ENCODE measurements at regions not wholly inside any gene's neighbourhood (a gene's known extent, or its start where the extent isn't known, plus 50 kb on each side); places are given as distances from the start of the nearest gene placed in this dataset.

DNA sequence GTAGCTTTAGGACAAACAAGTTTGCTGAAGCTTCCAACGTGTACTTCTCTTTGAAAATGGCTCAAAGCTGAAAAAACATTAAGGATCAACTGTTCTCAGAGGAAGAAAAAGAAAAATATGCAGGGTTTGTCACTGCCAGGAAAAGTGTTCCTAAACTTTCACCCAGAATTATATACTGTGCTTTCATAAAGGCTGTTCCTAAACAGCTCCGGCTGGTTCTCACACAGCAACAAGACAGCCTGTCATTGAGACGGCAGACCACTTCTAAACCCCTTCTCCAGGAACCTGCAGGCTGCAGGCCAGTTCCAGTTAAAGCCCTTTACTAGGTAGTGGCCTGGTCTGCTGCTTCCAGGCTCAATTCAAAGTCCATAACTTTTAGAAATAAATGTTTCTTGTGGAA is 97.4 kb upstream of the SOX4 start:
- no peak for DNase-seq (ENCODE audit: low read depth, low spot score)
- Histone ChIP-seq H3K36me3 (ENCODE audit: control insufficient read depth in 1 of 2, insufficient read depth in 2 of 2, low read length in 2 of 2) (no peaks in the 10 kb centered on the region), H3K27me3 (ENCODE audit: insufficient read depth, low read length) (no peaks in the 10 kb centered on the region), H3K4me3 (replicated peaks in 1 of 2; ENCODE audit: low read depth in 1 of 2, low read length in 2 of 2) (no peak overlapping the region), H3K79me2 (ENCODE audit: insufficient read depth, low read length) (no peaks in the 10 kb centered on the region), H2AFZ (ENCODE audit: low read depth, low read length, poor library complexity, severe bottlenecking) (no peak overlapping the region), H3K4me1 (ENCODE audit: control insufficient read depth in 1 of 2, insufficient read depth in 2 of 2, low read length in 2 of 2) (no peaks in the 10 kb centered on the region), H3K4me2 (ENCODE audit: low read length) (no peak overlapping the region), H3K9me3 (ENCODE audit: control insufficient read depth in 1 of 2, insufficient read depth in 1 of 2, low read depth in 1 of 2, low read length in 2 of 2) (no peaks in the 10 kb centered on the region), H3K9ac (ENCODE audit: low read length) (no peak overlapping the region), H3K27ac (ENCODE audit: low read depth, low read length) (no peak overlapping the region), H4K20me1 (ENCODE audit: insufficient read depth) (no peaks in the 10 kb centered on the region), H3K9me2 (ENCODE audit: insufficient read depth) (no peaks in the 10 kb centered on the region)
- no TSS peak for BruUV-seq (replicated peaks)
- ChIA-PET POLR2A (no interaction called here), RAD21 (ENCODE audit: low non-redundant PET in 1 of 2, low total read pairs in 2 of 2, uncharacterized antibody in 2 of 2, unreplicated experiment in 2 of 2) (no interaction called here), CTCF (no interaction called here)
- intact Hi-C loops (cut with micrococcal nuclease): no loop called here
- no peak for ATAC-seq
- TF ChIP-seq EZH2 (IDR thresholded peaks at IDR 0.05) (no peak), ZNF274 (IDR thresholded peaks at IDR 0.05; ENCODE audit: low read depth, low read length) (no peak), TCF7L2 (IDR thresholded peaks at IDR 0.05; ENCODE audit: borderline replicate concordance, extremely low read depth, insufficient read depth, insufficient read length) (no peak), SRF (IDR thresholded peaks at IDR 0.05; ENCODE audit: low read depth) (no peak), FOSL1 (IDR thresholded peaks at IDR 0.05; ENCODE audit: low read depth) (no peak), SIN3A (IDR thresholded peaks at IDR 0.05; ENCODE audit: low read depth) (no peak), ELF1 (IDR thresholded peaks at IDR 0.05; ENCODE audit: borderline replicate concordance, low read depth) (no peak), POLR2AphosphoS5 (IDR thresholded peaks at IDR 0.05; ENCODE audit: low read depth, low read length) (no peak), EGR1 (IDR thresholded peaks at IDR 0.05; ENCODE audit: low read depth) (no peak)
- TF ChIP-seq, protein P1, sequence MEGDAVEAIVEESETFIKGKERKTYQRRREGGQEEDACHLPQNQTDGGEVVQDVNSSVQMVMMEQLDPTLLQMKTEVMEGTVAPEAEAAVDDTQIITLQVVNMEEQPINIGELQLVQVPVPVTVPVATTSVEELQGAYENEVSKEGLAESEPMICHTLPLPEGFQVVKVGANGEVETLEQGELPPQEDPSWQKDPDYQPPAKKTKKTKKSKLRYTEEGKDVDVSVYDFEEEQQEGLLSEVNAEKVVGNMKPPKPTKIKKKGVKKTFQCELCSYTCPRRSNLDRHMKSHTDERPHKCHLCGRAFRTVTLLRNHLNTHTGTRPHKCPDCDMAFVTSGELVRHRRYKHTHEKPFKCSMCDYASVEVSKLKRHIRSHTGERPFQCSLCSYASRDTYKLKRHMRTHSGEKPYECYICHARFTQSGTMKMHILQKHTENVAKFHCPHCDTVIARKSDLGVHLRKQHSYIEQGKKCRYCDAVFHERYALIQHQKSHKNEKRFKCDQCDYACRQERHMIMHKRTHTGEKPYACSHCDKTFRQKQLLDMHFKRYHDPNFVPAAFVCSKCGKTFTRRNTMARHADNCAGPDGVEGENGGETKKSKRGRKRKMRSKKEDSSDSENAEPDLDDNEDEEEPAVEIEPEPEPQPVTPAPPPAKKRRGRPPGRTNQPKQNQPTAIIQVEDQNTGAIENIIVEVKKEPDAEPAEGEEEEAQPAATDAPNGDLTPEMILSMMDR (IDR thresholded peaks at IDR 0.05 in 2 of 3, conservative IDR thresholded peaks at IDR 0.05 in 1 of 3; ENCODE audit: borderline replicate concordance in 1 of 3, insufficient read depth in 1 of 3, low read depth in 2 of 3, low read length in 2 of 3): no peak
- TF ChIP-seq, protein P2, sequence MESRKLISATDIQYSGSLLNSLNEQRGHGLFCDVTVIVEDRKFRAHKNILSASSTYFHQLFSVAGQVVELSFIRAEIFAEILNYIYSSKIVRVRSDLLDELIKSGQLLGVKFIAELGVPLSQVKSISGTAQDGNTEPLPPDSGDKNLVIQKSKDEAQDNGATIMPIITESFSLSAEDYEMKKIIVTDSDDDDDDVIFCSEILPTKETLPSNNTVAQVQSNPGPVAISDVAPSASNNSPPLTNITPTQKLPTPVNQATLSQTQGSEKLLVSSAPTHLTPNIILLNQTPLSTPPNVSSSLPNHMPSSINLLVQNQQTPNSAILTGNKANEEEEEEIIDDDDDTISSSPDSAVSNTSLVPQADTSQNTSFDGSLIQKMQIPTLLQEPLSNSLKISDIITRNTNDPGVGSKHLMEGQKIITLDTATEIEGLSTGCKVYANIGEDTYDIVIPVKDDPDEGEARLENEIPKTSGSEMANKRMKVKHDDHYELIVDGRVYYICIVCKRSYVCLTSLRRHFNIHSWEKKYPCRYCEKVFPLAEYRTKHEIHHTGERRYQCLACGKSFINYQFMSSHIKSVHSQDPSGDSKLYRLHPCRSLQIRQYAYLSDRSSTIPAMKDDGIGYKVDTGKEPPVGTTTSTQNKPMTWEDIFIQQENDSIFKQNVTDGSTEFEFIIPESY (IDR thresholded peaks at IDR 0.05; ENCODE audit: extremely low read depth, insufficient replicate concordance, low read length): no peak

Measured in HCT116 (cell line).